ENCODE measurements at regions not wholly inside any gene's neighbourhood (a gene's known extent, or its start where the extent isn't known, plus 50 kb on each side); places are given as distances from the start of the nearest gene placed in this dataset.
"Not testable (repeated sequence)": the region's sequence is repeated elsewhere in the genome, so short reads cannot be mapped to it uniquely, and the experiment has no call there.

DNA sequence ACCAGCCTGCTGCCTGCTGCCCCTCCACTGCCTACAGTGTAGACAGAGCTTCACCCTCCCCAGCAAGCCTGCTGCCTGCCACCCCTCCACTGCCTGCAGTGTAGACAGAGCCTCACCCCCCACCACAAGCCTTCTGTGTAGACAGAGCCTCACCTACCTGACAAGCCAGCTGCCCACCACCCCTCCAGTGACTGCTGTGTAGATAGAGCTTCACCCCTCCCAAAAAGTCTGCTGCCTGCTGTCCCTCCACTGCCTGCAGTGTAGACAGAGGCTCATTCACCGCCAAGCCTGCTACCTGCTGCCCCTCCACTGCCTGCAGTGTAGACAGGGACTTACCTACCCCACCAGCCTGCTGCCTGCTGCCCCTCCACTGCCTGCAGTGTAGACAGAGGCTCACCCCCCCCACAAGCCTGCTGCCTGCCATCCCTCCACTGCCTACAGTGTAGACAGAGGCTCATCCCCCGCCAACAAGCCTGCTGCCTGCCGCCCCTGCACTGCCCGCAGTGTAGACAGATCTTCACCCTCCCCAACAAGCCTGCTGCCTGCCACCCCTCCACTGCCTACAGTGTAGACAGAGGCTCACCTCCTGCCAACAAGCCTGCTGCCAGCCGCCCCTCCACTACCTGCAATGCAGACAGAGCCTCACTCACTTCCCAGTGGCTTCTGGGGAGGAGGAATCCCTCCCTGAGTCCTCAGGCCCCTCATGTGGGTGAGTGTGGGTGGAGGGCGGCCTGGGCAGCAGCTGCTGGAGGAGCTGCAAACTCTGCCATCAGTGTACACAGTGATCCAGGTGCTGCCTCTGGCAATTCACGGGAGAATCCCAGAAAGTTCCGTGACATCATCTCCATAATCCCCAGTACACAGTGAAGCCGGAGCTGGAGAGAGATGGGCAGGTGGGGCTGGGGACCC, 140.9 kb downstream of the DLL1 start:
- CTCF ChIA-PET, result interaction anchor here (0.8 to 0.9 kb wide), 2 partner anchors 47 to 142 kb away, joined by 3 read pairs; no protein-coding TSS in a partner anchor
- TF ChIP-seq, protein P1, sequence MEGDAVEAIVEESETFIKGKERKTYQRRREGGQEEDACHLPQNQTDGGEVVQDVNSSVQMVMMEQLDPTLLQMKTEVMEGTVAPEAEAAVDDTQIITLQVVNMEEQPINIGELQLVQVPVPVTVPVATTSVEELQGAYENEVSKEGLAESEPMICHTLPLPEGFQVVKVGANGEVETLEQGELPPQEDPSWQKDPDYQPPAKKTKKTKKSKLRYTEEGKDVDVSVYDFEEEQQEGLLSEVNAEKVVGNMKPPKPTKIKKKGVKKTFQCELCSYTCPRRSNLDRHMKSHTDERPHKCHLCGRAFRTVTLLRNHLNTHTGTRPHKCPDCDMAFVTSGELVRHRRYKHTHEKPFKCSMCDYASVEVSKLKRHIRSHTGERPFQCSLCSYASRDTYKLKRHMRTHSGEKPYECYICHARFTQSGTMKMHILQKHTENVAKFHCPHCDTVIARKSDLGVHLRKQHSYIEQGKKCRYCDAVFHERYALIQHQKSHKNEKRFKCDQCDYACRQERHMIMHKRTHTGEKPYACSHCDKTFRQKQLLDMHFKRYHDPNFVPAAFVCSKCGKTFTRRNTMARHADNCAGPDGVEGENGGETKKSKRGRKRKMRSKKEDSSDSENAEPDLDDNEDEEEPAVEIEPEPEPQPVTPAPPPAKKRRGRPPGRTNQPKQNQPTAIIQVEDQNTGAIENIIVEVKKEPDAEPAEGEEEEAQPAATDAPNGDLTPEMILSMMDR (conservative IDR thresholded peaks at IDR 0.05; ENCODE audit: low read depth), result no peak
- no peak for DNase-seq (ENCODE audit: low spot score)
- H3K27ac ChIP-seq, result no peak overlapping the region
- POLR2A ChIA-PET (ENCODE audit: low non-redundant PET), result no interaction called here

DNA sequence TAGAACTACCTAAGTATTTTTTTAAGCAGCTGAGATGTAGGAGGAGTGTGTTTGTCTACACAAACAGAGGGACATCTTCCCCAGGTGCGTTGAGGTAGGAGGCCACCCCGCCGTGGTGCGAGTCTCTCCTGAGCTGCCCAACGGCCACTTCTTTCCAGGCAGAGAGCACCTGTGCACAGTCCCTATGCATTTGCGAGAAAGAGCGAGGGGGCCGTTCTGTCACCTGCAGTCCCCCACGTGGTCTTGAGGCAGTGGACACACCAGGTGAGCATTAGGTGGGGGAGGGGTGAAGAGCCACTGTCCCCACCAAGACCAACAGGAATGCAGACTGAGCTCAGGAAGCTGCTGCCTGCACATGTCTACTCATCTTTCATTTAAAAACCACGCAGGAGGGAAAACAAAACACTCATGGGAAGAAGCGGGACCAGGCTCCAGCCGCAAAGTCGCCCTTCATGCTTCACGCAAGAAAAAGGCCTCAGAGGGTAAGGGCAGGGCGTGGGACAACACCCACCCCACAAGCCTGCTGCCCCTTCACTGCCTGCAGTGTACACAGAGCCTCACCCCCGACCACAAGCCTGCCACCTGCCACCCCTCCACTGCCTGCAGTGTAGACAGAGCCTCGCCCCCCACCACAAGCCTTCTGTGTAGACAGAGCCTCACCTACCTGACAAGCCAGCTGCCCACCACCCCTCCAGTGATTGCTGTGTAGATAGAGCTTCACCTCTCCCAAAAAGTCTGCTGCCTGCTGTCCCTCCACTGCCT, 142.0 kb downstream of the DLL1 start:
- DNase-seq (ENCODE audit: low spot score), result no peak
- ChIA-PET CTCF (interaction anchor here (0.7 kb wide), 1 partner anchor 193 kb away, joined by 3 read pairs; no protein-coding TSS in a partner anchor), POLR2A (ENCODE audit: low non-redundant PET) (no interaction called here)
- 0 out of 2 replicates have a peak overlapping the region, but pooled peaks have one; percentile 15 for H3K27ac ChIP-seq
- TF ChIP-seq, protein P1 (conservative IDR thresholded peaks at IDR 0.05; ENCODE audit: low read depth), result no peak

DNA sequence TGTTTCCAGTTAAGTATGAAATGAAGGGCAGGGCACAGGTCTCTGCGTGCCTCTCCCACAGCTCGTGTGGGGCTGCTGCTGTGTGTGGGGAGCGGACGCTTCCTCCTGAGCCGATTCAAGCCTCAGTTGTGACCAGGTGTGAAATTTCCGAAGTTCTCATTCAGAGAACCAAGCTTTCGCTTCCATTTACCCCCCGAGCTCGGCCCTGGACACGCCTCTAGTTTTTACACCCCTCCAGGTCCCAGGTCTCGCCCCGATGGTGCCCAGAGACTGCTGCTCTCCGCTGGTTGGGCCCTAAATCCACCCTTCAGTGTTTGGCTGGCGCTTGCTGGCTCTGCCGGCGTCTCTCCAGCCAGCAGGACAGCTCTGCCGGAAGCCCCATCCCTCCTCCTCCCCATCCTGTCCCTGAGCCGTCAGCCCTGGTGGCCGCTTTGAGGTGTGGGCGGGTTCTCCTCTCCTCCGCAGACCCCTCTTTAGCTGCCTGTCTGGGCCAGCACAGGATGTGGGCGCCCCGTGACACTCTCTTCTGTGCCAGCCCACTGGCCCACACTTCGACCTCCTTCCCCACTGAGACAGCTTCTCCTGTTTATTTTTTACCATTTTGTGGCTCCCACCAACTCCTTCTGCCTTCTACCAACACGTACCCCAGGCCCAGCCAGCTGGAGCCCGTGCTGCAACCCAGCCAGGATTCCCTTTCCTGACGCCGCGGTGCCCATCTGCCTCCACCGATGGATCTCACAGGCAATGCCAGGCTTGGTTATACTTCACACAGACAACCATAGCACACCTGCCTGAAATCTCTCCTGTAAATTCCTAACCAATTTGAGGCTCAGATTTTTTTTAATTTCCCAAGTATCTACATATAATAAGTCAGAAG, 142.8 kb downstream of the DLL1 start:
- POLR2A ChIA-PET (ENCODE audit: low non-redundant PET), result no interaction called here

DNA sequence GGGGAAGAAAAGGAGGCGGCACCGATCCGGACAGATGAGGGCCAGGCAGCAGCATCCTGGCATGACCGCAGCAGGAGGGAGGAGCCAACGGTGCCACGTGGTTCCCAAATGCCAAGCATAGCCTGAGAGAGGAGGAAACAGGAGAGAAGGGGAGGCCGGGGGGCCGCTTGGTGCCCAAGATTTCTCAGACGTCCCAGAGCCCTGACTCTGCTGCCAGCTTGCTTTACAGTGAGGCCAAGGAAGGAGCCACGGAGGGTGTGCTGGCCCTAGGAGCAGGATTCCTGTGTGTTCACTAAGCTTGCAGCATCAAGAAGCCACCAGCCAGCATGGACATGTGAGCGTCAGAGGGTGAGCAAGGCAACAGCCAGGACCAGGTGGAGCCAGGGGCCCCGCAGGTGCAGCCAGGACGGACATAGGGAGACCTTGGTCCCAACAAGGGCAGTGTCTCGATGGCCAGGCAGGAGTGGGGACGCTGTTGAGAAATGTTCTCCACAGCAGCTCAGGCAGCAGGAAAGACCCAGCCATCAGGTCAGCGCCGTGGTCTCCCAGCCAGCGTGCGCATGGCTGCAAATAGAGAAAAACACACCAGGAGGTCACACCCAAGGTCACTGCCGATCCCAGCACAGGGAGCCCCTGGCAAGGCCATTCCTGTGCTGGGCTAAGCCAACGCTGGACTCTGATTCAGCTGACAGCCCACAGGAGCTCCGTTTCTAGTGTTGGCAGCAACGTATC, 143.7 kb downstream of the DLL1 start:
- TF ChIP-seq, protein P1 (conservative IDR thresholded peaks at IDR 0.05; ENCODE audit: low read depth), result no peak
- DNase-seq (ENCODE audit: low spot score), result no peak
- POLR2A ChIA-PET (ENCODE audit: low non-redundant PET), result no interaction called here
- CTCF ChIA-PET, result no interaction called here
- H3K27ac ChIP-seq, result 0 out of 2 replicates have a peak overlapping the region, but pooled peaks have one; percentile 2

More for the DNA sequence above, 142.8 kb downstream of the DLL1 start:
- TF ChIP-seq, protein P1 (conservative IDR thresholded peaks at IDR 0.05; ENCODE audit: low read depth), result no peak
- DNase-seq (ENCODE audit: low spot score), result no peak
- CTCF ChIA-PET, result no interaction called here
- H3K27ac ChIP-seq, result peak overlapping the region; percentile 15; the same call in 1 of the 2 replicates

DNA sequence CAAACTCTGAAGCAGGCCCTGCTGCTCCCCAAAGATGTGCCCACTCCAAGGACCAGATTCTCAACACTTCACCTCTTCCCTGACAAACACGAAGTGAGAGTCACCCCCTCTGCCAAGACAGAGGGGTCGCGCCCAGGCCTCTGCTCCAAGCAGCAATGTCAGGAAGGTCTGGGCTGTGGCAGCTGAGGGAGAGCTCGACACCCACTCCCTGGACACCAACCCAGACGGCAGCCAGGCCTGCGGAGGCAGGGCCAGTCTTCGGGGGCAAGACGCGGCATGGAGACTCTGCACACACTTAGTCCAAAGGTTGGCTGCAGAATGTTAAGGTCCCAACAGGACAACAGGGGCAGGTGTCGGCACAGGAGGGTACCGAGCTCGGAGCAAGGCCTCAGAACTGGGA, 144.2 kb downstream of the DLL1 start:
- ChIA-PET POLR2A (ENCODE audit: low non-redundant PET) (no interaction called here), CTCF (no interaction called here)
- TF ChIP-seq, protein P1 (conservative IDR thresholded peaks at IDR 0.05; ENCODE audit: low read depth), result no peak
- DNase-seq (ENCODE audit: low spot score), result no peak
- 0 out of 2 replicates have a peak overlapping the region, but pooled peaks have one; percentile 2 for H3K27ac ChIP-seq

DNA sequence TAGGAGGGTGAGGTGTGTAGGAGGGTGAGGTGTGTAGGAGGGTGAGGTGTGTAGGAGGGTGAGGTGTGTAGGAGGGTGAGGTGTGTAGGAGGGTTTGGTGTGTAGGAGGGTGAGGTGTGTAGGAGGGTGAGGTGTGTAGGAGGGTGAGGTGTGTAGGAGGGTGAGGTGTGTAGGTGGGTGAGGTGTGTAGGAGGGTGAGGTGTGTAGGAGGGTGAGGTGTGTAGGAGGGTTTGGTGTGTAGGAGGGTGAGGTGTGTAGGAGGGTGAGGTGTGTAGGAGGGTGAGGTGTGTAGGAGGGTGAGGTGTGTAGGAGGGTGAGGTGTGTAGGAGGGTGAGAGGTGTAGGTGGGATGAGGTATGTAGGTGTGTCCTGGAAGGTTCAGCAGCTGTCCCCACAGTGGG, 144.7 kb downstream of the DLL1 start:
- CTCF ChIA-PET; POLR2A ChIA-PET (ENCODE audit: low non-redundant PET); DNase-seq (ENCODE audit: low spot score); H3K27ac ChIP-seq: not testable (repeated sequence)

DNA sequence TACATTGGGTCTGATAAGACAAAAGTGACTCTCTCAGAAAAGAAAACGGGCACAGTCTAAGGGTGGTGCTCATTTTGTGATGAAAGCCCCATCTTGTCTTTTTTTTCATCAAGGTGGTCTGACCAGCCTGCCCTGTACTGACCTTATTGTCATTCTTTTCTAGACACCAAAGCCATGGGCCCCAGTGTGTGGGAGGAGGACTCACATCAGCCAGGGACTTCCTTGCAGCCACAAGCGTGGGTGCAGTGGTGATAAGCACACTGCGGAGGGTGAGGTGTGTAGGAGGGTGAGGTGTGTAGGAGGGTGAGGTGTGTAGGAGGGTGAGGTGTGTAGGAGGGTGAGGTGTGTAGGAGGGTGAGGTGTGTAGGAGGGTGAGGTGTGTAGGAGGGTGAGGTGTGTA, 145.2 kb downstream of the DLL1 start:
- POLR2A ChIA-PET (ENCODE audit: low non-redundant PET); DNase-seq (ENCODE audit: low spot score); CTCF ChIA-PET; H3K27ac ChIP-seq: not testable (repeated sequence)

Data from RWPE1 (cell line).